ENCODE measurements at regions not wholly inside any gene's neighbourhood (a gene's known extent, or its start where the extent isn't known, plus 50 kb on each side); places are given as distances from the start of the nearest gene placed in this dataset.

- peak overlapping the region; percentile 43 to 51 for H3K27ac ChIP-seq
- intact Hi-C loops (cut with DNase I), result loop anchor here in 1 of 2 donors (10.0 kb wide), 1 partner anchor 55 kb away; no protein-coding TSS in a partner anchor
- peak in 1 of 4 donors; percentile 70 for DNase-seq
- TF ChIP-seq CTCF (IDR thresholded peaks at IDR 0.05), result no peak
- H3K27me3 ChIP-seq, result no peaks in the 10 kb centered on the region
- peak; percentile 62 for ATAC-seq
- no peaks in the 10 kb centered on the region for H3K9me3 ChIP-seq
- peaks cover 16 to 74% of the 10 kb centered on the region in 2 donors for H3K4me1 ChIP-seq
- no peaks in the 10 kb centered on the region for H3K36me3 ChIP-seq
- H3K4me3 ChIP-seq, result no peak overlapping the region
Measured at GRCh38 chr9:110069326-110070248, 138.4 kb downstream of the C9orf152 start.

- ATAC-seq (no peak), DNase-seq (no peak)
- H3K4me1 ChIP-seq, result peaks cover 3 to 48% of the 10 kb centered on the region in 2 donors
- H3K27ac ChIP-seq, result peak overlapping the region in 1 of 2 donors; percentile 25
- intact Hi-C loops (cut with DNase I), result no loop called here
- H3K4me3 ChIP-seq, result no peak overlapping the region
- TF ChIP-seq CTCF (IDR thresholded peaks at IDR 0.05), result no peak
- H3K36me3 ChIP-seq, result no peaks in the 10 kb centered on the region
- H3K9me3 ChIP-seq, result no peaks in the 10 kb centered on the region
- no peaks in the 10 kb centered on the region for H3K27me3 ChIP-seq
Measured at GRCh38 chr9:110072597-110073355, 135.2 kb downstream of the C9orf152 start.

GRCh38 chr9:110073356-110073905 is 134.5 kb downstream of the C9orf152 start:
- Histone ChIP-seq H3K9me3 (no peaks in the 10 kb centered on the region), H3K36me3 (no peaks in the 10 kb centered on the region), H3K27me3 (no peaks in the 10 kb centered on the region), H3K27ac (no peak overlapping the region), H3K4me1 (peaks cover 3 to 48% of the 10 kb centered on the region in 2 donors), H3K4me3 (no peak overlapping the region)
- intact Hi-C loops (cut with DNase I), result no loop called here
- no peak for TF ChIP-seq CTCF (IDR thresholded peaks at IDR 0.05)
- ATAC-seq (peak; percentile 68), DNase-seq (no peak)

- intact Hi-C loops (cut with DNase I), result no loop called here
- H3K9me3 ChIP-seq, result no peaks in the 10 kb centered on the region
- peaks cover 0 to 54% of the 10 kb centered on the region in 2 donors for H3K4me1 ChIP-seq
- H3K27ac ChIP-seq, result no peak overlapping the region
- no peak for ATAC-seq
- TF ChIP-seq CTCF (IDR thresholded peaks at IDR 0.05), result no peak
- no peaks in the 10 kb centered on the region for H3K36me3 ChIP-seq
- H3K4me3 ChIP-seq, result no peak overlapping the region
- DNase-seq, result no peak
- no peaks in the 10 kb centered on the region for H3K27me3 ChIP-seq
Measured at GRCh38 chr9:110076894-110077725, 130.8 kb downstream of the C9orf152 start.

All from left lung (tissue), 4 donors.